ENCODE measurements at regions not wholly inside any gene's neighbourhood (a gene's known extent, or its start where the extent isn't known, plus 50 kb on each side); places are given as distances from the start of the nearest gene placed in this dataset.

- in situ Hi-C loops (cut with MboI) = no loop called here
- no peaks in the 10 kb centered on the region for H3K9me3 ChIP-seq (replicated peaks; ENCODE audit: control insufficient read depth, insufficient read depth, low read depth, low read length)
- 0% methylated on average over 1 of the region's 1 CpG for WGBS (ENCODE audit: insufficient coverage, low coverage, missing lambda C conversion rate)
- ChIA-PET POLR2A (no interaction called here), CTCF (ENCODE audit: low intra/inter-chr PET ratio) (no interaction called here)
- no peaks in the 10 kb centered on the region for H3K27me3 ChIP-seq (ENCODE audit: control insufficient read depth in 2 of 2, insufficient read depth in 2 of 2, low read length in 2 of 2)
- peaks cover 0 to 7% of the 10 kb centered on the region in 2 experiments; a peak in 1 of 5 replicates for H3K4me1 ChIP-seq (replicated peaks in 1 of 2; ENCODE audit: control insufficient read depth in 2 of 2, insufficient read depth in 2 of 2, low read length in 2 of 2)
- H3K9ac ChIP-seq (ENCODE audit: insufficient read depth in 1 of 2, low read depth in 2 of 2, low read length in 2 of 2) = no peak overlapping the region
- no peak overlapping the region for H3K4me3 ChIP-seq
- no TSS peak for BruUV-seq (replicated peaks)
- no peak overlapping the region for H3K4me2 ChIP-seq (ENCODE audit: insufficient read depth, low read length)
- no peaks in the 10 kb centered on the region for H3K36me3 ChIP-seq (ENCODE audit: control insufficient read depth, insufficient read depth, low read length)
- no peaks in the 10 kb centered on the region for H3K9me1 ChIP-seq (ENCODE audit: control insufficient read depth, insufficient read depth, low read length)
- FAIRE-seq = no peak
- intact Hi-C loops (cut with micrococcal nuclease) = no loop called here
- DNase-seq (ENCODE audit: extremely low read depth in 1 of 4, low spot score in 3 of 4) = no peak
- H3K79me2 ChIP-seq (ENCODE audit: control insufficient read depth, insufficient read depth, low read length) = no peaks in the 10 kb centered on the region
- no peak overlapping the region for H2AFZ ChIP-seq (ENCODE audit: low read depth, low read length)
- no peaks in the 10 kb centered on the region for H4K20me1 ChIP-seq (replicated peaks; ENCODE audit: control insufficient read depth, insufficient read depth, low read length)
- H3K27ac ChIP-seq (ENCODE audit: extremely low read depth, low read depth, low read length) = no peak overlapping the region
- no peak for ATAC-seq
- no peak for TF ChIP-seq ZMIZ1 (IDR thresholded peaks at IDR 0.05; ENCODE audit: low read depth in 2 of 2, low read length in 2 of 2)
- no peak for TF ChIP-seq SMARCA4 (IDR thresholded peaks at IDR 0.05)
- no peak for TF ChIP-seq EHMT2 (IDR thresholded peaks at IDR 0.05)
- no peak for TF ChIP-seq GATAD2B (IDR thresholded peaks at IDR 0.05; ENCODE audit: borderline replicate concordance)
- TF ChIP-seq ZNF668 (CRISPR knock-in tag; IDR thresholded peaks at IDR 0.05) = no peak
- TF ChIP-seq ZBTB5 (IDR thresholded peaks at IDR 0.05) = no peak
- no peak for TF ChIP-seq RBM14 (IDR thresholded peaks at IDR 0.05; ENCODE audit: borderline replicate concordance, insufficient read depth, low read depth, low read length)
- TF ChIP-seq TAL1 (IDR thresholded peaks at IDR 0.05) = no peak
- TF ChIP-seq POLR2A (conservative IDR thresholded peaks at IDR 0.05) = no peak
- TF ChIP-seq NCOA6 (IDR thresholded peaks at IDR 0.05) = no peak
- TF ChIP-seq ZNF766 (CRISPR knock-in tag; conservative IDR thresholded peaks at IDR 0.05) = no peak
- no peak for TF ChIP-seq ID3 (CRISPR knock-in tag; IDR thresholded peaks at IDR 0.05)
- TF ChIP-seq ID3 (tag; IDR thresholded peaks at IDR 0.05) = no peak
- TF ChIP-seq ATF4 (CRISPR knock-in tag; IDR thresholded peaks at IDR 0.05) = no peak
- TF ChIP-seq DLX4 (CRISPR knock-in tag; IDR thresholded peaks at IDR 0.05) = no peak
- TF ChIP-seq RBM34 (IDR thresholded peaks at IDR 0.05; ENCODE audit: borderline replicate concordance, insufficient read depth, low read length) = no peak
- TF ChIP-seq ZBTB34 (CRISPR knock-in tag; IDR thresholded peaks at IDR 0.05) = no peak
Measured at GRCh38 chr4:106530024-106530361, 161.4 kb upstream of the GIMD1 start.
